Activated CD8-positive, alpha-beta memory T cell treated with anti-CD3 and anti-CD28 coated beads, Interleukin-2, amount 50 U/mL, for 1 hour (primary cell): ENCODE measurements at regions not wholly inside any gene's neighbourhood (a gene's known extent, or its start where the extent isn't known, plus 50 kb on each side); places are given as distances from the start of the nearest gene placed in this dataset.

Experiments used
- DNase-seq: peaks from one replicate; pipeline ENCODE4 v3.0.0-alpha.2; 2020; ENCODE audit errors: extremely low read depth

DNA sequence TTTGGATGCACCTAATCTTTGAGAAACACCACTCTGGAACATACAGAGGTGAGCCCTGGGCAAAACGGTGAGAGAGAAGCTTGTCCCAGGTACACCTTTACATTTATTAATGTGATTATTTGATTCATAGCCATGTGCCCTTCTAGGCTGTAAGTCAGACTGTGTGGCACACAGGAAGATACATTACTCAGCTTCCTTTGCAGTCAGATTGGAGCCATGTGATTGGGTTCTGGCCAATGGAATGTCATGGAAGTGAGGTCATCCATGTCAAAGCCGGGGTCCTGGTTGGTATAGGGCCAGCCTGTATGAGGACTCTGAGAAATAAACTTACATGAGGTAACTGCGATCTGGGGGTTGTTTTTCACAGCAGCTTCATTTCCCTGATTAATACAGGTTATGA, 106.8 kb upstream of the CD180 start:
- DNase-seq, result no peak

DNA sequence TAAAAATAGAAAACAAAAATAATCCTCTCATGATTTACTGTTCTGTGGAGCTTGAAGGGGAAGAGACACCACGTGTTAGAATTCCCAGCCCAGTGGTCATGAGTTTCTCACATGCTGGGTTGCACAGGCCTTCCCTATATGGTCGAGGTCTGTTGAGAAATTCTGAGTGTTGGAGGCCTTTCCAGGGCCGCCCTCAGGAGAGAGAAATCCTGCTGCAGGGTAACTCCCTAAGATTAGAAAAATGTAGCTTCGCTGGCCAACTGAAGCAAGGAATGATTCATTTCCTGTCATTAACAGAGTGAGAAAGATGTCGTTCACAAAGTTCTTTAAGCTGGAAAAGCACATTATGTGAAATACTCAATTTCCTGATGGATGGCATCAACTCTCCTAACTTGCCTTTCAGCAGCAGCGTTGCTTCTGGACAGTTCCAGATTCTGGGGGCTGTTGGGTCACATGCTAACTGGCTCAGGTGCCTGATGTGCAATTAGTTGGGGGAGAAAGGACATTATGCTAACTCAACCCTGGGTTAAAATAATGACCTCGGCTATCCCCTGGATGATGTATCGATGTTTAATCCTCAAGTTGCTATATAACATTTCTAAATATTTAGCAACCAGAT, 104.8 kb upstream of the CD180 start:
- no peak for DNase-seq

DNA sequence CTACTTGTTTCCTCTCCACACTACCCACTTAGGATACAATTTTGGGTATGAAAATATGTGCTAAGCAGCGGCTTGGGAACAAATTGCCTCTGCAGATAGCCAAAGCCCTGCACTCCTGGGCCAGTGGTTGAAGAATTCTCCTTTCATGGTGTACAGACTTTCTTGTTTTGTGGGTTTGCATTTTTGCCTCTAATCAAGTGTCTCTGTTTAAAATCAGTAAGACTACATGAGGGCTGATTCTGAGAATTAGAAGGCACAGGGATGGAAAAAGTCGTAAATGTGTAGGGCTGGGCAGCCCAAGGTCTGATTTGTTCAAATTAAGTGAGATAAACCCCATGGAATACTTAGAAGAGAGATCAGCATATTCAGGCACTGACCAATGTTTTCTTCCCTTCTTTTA, 103.7 kb upstream of the CD180 start:
- no peak for DNase-seq

DNA sequence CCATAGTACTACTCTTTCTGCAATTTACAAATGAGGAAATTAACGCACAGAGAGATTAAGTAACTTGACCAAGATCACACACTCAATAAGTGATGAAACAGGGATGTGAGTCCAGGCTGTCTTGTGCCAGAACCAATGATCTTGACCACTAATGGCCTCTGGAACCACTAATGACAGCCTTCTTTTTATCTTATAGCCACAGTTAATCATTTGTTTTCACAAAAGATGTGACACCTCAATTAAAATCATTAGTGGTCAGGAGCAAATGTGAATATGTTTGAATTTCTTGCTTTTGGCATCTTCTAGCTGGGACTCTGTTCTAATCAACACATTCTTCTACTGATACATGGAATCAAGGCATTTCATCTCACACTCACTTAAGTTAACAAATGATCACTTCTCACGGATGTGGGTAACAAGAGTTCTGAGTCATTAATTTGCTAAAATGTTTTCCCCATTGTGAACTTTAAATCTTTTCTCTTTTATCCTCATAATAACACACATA, 102.7 kb upstream of the CD180 start:
- DNase-seq, result no peak

DNA sequence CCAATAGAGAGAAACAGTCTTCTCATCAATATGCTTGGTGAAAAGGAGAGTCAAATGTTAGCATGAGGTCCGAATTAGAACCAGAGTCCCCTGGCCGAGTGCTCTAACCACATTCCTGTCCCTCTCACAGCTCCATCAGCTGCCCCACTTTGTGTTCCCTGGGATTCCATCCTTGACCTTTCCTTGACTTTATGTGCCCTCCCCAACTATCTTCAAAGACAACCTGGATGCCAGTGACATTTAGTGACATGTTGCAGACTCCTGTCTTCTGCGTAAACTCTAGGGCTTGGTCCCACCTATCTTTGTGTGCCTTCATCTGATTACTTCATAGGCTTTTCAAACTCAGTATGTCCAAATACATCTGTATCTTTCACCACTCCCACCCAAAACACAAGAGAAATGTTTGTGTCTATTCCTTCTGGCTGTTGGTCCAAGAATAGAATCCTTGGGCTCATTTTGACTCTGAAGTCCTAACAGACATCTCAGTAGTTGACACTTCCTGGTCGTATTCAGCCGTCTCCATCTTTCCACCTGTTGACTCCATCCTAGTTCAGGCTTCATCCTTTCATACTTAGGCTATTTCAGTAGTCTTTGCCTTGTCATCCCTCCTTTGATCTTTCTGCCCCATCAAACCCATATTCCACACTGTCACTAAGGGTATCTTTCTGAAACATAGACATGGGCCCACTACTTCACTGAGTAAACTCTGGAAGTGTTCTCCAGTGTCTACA, 101.4 kb upstream of the CD180 start:
- DNase-seq, result no peak

DNA sequence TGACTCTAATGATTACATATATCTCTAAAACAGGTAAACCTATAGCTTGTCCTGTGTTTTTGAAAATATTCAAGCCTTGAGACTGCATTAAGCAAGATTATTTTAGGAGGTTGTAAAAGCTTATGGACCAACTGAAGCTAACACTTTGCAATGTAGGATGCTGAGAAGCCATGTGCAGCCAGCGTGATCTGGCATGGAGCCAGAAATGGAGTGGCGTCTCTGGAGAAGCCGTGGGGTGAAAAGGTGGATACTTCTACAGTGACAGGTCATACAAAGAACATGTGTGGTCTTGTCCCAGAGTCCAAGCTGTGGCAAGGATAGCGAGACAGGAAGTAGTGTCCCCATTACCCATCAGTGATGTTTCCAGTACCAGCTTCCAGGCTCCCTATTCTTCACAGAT, 100.8 kb upstream of the CD180 start:
- no peak for DNase-seq

DNA sequence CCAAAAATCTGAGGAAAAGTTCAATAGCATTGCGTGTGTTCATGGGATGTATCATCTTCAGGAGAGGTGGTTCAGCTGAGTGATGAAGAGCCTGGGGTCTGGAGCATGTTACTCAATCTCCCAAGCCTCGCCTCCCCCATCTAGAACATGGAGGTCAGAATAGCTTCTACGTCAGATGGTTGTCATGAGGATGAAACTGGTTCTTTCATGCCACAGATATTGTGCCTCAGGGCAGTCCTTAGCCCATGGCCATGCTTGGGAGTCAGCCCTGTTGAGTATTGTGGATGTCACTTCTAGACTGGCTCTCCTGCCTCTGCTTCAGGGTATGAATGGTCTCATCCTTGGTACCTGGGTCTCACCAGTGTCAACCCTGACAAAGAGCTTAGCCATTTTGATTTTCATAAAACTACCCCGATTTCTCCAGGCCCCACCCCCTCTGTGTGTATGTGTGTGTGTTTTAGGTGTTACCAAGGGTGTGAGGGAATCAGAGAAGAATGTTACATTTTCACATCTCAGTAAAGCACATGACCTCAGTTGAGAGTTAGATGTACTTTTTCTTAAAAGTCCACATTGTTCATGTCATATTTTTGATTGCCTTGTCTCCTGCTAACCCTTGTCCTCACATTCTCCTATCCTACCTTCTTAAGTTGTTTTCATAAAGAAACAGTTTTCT, 97.8 kb upstream of the CD180 start:
- DNase-seq, result no peak

DNA sequence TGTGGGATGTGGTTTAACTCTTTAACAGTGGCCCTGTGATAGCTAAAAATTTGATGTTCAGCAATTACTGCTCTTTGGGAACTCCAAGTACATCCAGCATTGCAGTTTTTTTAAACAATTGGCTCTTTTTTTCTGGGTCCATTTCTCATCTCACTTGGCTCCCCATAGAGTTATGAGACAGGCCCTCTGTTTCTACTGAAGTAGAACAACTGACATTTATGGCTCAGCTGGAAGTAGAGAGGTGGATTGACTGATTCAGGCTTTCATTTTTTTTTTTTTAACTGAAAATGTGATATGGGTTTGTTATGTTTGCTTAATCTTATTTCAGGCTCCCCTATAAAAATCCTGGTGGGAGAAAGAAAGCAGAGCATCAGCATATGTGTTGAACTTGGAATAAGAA, 96.6 kb upstream of the CD180 start:
- no peak for DNase-seq

DNA sequence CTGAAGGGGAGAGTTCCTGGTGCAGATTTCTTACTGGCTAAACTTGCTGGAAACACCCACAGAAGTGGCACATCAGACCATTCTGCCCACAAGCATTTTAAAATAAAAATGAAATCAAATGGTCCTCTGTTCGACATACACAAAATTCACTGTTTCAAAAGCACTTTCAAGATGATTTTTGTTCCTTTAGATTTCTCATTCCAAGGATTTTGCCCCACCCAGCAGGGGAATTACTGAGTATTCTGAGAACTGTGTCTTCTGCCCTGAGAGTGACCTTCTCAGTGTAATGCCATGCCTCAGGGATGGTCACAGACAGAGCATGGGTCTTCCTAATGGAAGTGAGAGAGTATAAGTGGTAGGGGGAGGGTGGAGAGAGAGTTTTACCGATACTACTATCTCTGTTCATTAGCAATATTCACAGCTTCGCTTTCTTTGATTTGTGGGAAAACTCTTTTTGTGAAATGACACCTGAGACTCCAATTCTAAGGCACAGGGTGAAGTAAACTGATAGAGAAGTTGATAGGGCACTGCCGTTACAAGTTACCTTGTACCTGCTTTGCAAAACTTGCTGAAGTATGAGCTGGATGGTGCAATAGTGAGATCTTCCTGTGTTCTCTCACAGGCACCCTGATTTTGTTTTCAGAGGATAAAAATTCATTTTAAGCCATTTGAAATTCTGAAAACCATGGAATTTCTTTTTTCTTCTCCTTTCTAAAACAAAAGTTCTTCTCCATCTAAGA, 95.8 kb upstream of the CD180 start:
- DNase-seq, result no peak

DNA sequence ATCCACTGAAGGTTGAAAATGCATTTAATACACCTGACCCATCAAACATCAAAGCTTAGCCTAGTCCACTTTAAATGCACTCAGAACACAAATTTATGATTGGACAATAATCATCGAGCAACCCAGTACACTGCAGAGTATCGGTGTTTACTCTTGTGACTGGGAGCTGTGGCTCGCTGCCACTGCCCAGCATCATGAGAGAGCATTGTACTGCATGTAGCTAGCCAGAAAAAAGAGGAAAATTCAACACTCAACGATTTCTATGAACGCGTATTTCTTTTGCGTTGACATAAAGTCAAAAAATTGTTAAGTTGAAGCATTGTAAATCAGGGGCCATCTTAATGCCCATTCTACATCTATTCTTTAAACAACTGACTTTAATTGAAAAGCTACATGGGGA, 95.1 kb upstream of the CD180 start:
- no peak for DNase-seq

DNA sequence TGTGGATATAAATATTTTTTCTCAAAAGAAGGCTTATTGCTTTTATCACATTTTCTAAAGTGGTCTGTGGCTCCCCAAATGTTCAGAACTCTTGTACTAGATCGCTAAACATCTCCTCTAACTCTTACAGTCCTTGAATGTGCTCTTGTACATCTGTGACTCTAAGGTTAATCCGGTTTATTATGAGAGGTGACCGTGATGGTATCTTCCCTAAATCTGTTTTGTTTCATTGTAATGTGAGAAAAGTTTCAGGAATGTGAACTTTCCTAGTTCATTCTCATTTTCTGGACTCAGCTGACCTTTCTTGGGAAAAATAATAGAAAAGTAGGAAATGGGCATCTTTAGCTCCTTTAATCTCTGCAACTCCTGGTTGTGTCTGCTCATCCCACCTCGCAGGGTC, 94.5 kb upstream of the CD180 start:
- DNase-seq, result no peak

DNA sequence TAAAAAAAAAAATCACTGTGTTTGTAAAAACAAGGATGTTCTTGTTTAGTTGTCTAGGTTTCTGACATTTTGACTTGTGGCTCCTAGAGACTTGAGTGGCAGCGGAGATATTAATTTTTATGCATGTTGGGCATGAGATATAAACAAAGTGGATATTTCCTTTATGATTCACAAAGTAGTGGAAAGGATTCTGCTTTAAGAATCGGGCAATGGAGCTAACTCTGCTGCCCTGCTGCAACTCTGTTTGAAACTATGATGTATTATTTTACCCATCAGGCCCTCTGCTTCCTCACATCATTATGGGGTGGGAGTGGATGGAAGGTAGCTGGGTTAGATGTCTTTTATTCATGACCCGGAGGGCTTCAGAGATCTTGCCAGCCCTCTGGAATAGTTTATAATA, 94.1 kb upstream of the CD180 start:
- DNase-seq, result no peak

DNA sequence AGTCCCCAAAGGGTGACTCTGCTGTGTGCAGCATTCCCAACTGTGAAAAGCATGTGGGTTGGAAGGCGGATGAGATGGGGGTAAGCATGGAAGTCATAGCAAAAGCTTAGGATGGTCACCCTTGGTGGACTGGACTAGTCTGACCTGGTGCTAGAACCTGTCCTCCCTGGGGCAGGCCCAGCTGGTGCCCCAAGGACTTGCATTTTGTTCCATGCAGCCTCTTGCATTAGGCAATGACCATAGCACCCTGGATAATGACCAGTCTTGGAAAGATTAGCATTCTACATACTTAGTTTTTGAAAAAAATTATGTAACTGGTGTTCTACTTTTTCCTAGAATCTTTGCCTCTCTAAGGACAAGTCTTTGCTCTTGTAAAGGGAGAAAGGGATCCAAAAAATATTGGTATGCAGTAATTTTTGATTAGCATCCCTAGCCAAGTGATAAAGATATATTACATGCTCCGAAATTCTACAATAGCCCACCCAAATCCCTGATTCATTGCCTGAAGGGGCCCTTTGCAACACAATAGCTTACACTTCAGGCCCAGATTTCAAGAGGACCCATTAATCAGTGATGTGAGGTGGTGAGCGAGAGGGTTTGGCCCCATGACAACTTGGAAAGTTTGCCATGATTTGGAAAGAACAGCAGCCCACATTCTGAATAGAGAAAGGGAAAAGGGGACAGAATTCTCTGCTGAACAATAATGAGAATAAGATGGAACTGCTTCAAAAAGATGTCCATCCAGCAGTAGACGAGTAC, 93.3 kb upstream of the CD180 start:
- DNase-seq, result no peak

DNA sequence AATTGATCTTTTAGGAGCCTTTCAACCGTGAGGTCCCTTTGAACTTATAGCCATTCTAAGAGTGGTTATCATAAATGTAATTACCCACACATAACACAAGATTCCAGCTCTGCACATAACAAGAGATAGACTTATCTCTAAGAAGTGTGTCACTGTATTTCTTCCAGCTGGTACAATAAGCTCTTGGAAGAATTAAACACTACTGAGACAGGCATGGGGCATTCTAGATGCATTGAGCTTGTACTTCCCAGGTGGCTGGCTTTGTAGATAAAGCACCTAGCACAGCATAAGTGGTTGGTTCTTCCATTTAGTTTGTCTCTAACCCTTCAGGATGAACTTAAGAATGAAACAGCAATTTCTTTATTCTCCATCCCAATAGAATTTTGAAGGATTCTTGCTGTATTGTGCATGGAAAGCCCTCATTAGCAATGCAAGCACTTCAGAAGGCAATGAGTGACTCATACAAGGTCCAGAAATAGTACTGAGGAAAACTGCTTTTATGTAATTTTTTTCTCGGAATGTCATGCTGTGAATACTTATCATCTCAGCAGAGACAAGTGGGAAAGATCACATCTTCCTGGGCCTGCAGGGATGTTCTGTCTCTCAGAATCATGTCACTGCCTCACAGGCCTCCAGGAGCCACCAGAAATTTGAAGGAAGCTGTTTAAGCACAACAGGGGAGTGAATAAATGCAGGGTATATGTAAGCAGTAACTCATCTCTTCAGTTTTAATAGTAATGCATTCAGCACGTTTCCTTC, 91.1 kb upstream of the CD180 start:
- DNase-seq, result no peak

DNA sequence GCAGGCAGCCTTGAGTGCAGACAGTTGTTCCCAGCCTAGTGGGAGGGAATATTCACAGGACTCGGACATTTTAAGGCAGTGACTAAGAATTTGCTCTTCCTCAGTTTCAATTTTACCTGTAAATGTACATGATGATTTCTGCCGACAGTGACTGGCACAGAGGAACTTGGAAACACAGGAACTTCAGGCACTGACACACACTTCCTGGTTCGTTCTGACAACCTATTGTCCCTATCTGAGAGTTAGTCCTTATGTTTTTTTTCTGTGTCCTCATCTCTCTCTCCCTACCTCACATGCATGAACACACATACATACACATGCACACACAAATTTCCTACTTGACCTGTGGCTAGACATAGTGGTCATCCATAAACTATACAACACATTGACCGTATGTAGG, 89.4 kb upstream of the CD180 start:
- DNase-seq, result no peak

DNA sequence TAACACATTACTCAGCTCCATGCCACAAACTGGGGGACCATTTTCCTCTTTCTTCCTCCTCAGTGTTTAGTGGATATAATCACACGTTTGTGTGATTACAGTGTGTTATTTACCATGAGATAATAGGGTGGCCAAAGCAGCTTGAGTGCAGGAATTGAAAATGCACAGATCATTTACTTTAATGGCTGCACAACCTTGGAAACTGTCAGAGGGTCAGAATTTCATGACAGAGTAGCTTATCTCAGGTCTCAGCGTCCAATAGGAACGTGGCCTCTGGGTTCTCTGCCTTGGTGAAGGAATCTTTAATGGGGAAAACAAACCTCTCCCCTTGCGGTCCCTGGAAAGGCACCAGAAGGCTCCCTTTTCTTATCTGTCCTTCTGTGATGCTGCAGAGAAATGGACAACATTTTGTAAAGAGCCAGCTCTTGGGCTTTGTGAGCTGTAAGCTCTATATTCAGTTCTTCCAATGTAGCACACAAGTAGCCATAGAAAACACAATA, 87.4 kb upstream of the CD180 start:
- DNase-seq, result no peak

DNA sequence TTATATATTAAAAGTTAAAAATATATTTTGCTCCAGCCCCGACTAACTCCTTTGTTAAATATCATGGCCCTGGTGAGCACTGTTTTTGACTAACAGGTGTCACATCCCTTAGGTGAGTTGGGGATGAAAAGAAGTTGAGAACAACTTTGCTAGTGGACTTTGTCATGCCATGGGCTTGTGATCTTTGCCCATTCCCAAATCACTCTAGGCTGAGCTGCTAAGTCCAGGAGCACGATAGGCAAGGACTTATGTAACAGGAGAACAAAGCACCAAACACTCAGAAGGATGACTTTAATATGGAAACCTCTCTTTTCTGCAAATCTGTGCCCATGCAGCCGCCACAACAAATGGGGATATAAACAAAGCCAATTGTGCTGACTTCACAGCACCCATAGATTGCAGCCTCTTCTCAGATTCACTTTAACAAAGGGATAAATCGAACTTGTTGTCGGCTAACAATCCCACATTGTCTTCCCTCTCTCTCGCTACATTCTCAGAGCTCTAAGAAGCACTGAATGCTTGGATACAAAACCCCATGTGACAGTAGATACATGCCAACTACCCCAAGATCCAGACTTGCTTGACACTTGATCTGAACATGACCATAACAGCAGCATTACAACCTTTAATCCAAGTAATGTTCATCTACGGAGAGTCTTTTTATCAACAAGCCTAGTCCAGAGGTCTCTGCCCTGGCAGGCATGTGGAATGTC, 86.8 kb upstream of the CD180 start:
- DNase-seq, result no peak

DNA sequence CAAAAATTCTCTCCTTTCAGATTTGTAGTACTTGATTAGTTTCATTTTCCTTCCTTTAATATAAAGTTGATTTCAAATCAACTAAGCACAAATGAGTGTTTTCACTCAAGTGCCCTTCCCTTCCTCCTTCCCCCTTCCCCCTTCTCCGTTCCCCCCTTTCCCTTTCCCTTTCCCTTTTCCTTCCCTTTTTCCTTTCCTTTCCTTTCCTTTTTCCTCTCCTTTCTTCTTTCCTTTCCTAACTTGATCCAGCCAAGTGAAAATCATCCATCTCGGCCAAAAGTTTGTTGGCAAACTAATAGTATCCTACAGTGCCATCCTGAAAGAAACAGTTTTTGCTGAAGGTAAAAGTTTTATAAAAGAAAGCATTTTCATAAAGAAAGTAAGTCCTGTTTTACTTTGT, 85.3 kb upstream of the CD180 start:
- no peak for DNase-seq

DNA sequence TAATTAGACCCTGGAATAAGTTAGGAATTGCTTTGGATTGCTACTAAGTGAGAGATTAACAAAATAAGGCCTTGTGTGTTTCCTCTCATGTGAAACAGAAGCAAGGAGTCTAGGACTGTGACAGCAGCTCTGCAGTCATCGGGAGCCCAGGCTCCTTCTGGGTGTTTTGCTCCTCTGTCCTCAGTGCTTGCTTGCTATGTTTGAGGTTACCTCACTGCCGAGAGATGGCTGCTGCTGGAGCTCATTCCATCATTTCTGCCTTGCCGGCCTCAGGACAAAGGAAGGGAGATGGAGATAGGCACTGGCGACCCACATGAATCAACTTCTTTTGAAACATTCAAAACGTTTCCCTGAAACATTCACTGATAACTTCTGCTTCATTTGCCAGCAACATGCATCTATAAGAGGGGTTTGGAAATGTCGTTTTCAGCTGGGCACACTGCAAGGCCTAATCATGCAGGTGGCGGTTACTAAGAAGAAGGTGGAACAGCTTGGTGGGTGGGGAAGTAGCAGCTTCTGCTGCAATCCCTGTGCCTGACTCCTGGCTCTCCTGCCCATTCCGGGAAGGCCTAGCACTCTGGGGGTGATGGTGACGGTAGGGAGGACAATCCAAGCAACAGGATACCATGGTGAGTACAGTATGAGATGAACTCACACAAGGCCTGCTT, 77.2 kb upstream of the CD180 start:
- no peak for DNase-seq
